HepG2 (cell line): ENCODE measurements at regions not wholly inside any gene's neighbourhood (a gene's known extent, or its start where the extent isn't known, plus 50 kb on each side); places are given as distances from the start of the nearest gene placed in this dataset.

Source experiments
- DPF2 ChIP-seq: sonication (generic); formaldehyde crosslinking; IDR thresholded peaks from 2 replicates; pipeline ENCODE4 v1.4.0; 2020; ENCODE audit warnings: mild to moderate bottlenecking, low read depth, missing genetic modification reagents, borderline replicate concordance
- GATA4 ChIP-seq: sonication (generic); IDR thresholded peaks from 2 replicates; pipeline ENCODE4 v1.6.1; 2016; ENCODE audit warnings: antibody characterized with exemption, low read depth, borderline replicate concordance
- IKZF5 ChIP-seq: IDR thresholded peaks from 2 replicates; pipeline ENCODE4 v1.6.1; 2018; ENCODE audit warnings: missing genetic modification reagents, mild to moderate bottlenecking, missing compliant biosample characterization
- PHF21A ChIP-seq: sonication (generic); formaldehyde crosslinking; IDR thresholded peaks from 2 replicates; pipeline ENCODE4 v1.5.0; 2020; ENCODE audit warnings: mild to moderate bottlenecking, missing genetic modification reagents
- POLR2AphosphoS2 ChIP-seq: IDR thresholded peaks from 2 replicates; pipeline ENCODE4 v1.6.1; 2011; ENCODE audit warnings: low read depth, low read length, improper control_type of control experiment
- RBM22 ChIP-seq: fragments of 200-400 bp; formaldehyde crosslinking; optimal IDR thresholded peaks from 2 replicates; pipeline ENCODE3; 2017; ENCODE audit warnings: mild to moderate bottlenecking, low read length, moderate library complexity
- SUZ12 ChIP-seq: fragments of 150-350 bp; IDR thresholded peaks from 2 replicates; pipeline ENCODE4 v1.6.1; 2014; ENCODE audit warnings: low read depth, low read length
- TP53 ChIP-seq: sonication (generic); formaldehyde crosslinking; conservative IDR thresholded peaks from 2 replicates; pipeline ENCODE4 v1.4.0; 2020; ENCODE audit warnings: missing genetic modification reagents
- TF ChIP-seq, protein P1 (sequence below): sonication (generic); formaldehyde crosslinking; conservative IDR thresholded peaks from 2 replicates; pipeline ENCODE4 v1.5.0; 2020; ENCODE audit warnings: missing genetic modification reagents
- TF ChIP-seq, protein P2 (sequence below): sonication (generic); formaldehyde crosslinking; IDR thresholded peaks from 2 replicates; pipeline ENCODE4 v1.5.0; 2020; ENCODE audit warnings: mild to moderate bottlenecking, missing genetic modification reagents, moderate library complexity

- TF ChIP-seq, protein P1, sequence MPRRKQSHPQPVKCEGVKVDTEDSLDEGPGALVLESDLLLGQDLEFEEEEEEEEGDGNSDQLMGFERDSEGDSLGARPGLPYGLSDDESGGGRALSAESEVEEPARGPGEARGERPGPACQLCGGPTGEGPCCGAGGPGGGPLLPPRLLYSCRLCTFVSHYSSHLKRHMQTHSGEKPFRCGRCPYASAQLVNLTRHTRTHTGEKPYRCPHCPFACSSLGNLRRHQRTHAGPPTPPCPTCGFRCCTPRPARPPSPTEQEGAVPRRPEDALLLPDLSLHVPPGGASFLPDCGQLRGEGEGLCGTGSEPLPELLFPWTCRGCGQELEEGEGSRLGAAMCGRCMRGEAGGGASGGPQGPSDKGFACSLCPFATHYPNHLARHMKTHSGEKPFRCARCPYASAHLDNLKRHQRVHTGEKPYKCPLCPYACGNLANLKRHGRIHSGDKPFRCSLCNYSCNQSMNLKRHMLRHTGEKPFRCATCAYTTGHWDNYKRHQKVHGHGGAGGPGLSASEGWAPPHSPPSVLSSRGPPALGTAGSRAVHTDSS (CRISPR knock-in tag): no peak
- TF ChIP-seq RBM22 (no peak), SUZ12 (no peak), IKZF5 (CRISPR knock-in tag) (no peak), TP53 (CRISPR knock-in tag) (no peak), POLR2AphosphoS2 (no peak), DPF2 (CRISPR knock-in tag) (no peak), PHF21A (no peak), GATA4 (no peak)
- TF ChIP-seq, protein P2, sequence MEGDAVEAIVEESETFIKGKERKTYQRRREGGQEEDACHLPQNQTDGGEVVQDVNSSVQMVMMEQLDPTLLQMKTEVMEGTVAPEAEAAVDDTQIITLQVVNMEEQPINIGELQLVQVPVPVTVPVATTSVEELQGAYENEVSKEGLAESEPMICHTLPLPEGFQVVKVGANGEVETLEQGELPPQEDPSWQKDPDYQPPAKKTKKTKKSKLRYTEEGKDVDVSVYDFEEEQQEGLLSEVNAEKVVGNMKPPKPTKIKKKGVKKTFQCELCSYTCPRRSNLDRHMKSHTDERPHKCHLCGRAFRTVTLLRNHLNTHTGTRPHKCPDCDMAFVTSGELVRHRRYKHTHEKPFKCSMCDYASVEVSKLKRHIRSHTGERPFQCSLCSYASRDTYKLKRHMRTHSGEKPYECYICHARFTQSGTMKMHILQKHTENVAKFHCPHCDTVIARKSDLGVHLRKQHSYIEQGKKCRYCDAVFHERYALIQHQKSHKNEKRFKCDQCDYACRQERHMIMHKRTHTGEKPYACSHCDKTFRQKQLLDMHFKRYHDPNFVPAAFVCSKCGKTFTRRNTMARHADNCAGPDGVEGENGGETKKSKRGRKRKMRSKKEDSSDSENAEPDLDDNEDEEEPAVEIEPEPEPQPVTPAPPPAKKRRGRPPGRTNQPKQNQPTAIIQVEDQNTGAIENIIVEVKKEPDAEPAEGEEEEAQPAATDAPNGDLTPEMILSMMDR (CRISPR knock-in tag): no peak
Measured at GRCh38 chr13:103356226-103356864, 290.1 kb upstream of the SLC10A2 start.
